CD4-positive, alpha-beta T cell treated with Interleukin-2 at 100 ng/mL for 4 hours (primary cell): ENCODE measurements at regions not wholly inside any gene's neighbourhood (a gene's known extent, or its start where the extent isn't known, plus 50 kb on each side); places are given as distances from the start of the nearest gene placed in this dataset.

ENCODE experiments used
- DNase-seq: peaks from one replicate; pipeline ENCODE4 v3.0.0-alpha.2; 2020; ENCODE audit warnings: low spot score

- DNase-seq, result no peak
Measured at GRCh38 chr1:42096554-42096953, 56.7 kb upstream of the GUCA2B start.

- no peak for DNase-seq
Measured at GRCh38 chr1:42089246-42089645, 64.0 kb upstream of the GUCA2B start.

GRCh38 chr1:42086146-42086545, 67.1 kb upstream of the GUCA2B start:
- DNase-seq, result no peak

GRCh38 chr1:42085596-42085995, 67.6 kb upstream of the GUCA2B start:
- DNase-seq, result no peak

GRCh38 chr1:42081475-42081874, 71.7 kb upstream of the GUCA2B start:
- no peak for DNase-seq

GRCh38 chr1:42075179-42075578, 78.0 kb upstream of the GUCA2B start:
- no peak for DNase-seq

- DNase-seq, result no peak
Measured at GRCh38 chr1:42070996-42071395, 82.2 kb upstream of the GUCA2B start.

GRCh38 chr1:42057800-42058199, 95.4 kb upstream of the GUCA2B start:
- no peak for DNase-seq

- no peak for DNase-seq
Measured at GRCh38 chr1:42056460-42056859, 96.8 kb upstream of the GUCA2B start.

- DNase-seq, result no peak
Measured at GRCh38 chr1:42055061-42055460, 98.1 kb upstream of the GUCA2B start.

GRCh38 chr1:42052072-42052699, 101.0 kb upstream of the GUCA2B start:
- no peak for DNase-seq

- no peak for DNase-seq
Measured at GRCh38 chr1:42047508-42047880, 105.7 kb upstream of the GUCA2B start.

- no peak for DNase-seq
Measured at GRCh38 chr1:42046761-42047507, 106.3 kb upstream of the GUCA2B start.

- no peak for DNase-seq
Measured at GRCh38 chr1:42044346-42044745, 108.9 kb upstream of the GUCA2B start.

- no peak for DNase-seq
Measured at GRCh38 chr1:42043811-42044210, 109.4 kb upstream of the GUCA2B start.

- no peak for DNase-seq
Measured at GRCh38 chr1:42043182-42043581, 110.0 kb upstream of the GUCA2B start.

- DNase-seq, result no peak
Measured at GRCh38 chr1:42041031-42041430, 112.2 kb upstream of the GUCA2B start.

GRCh38 chr1:42040159-42040558, 113.1 kb upstream of the GUCA2B start:
- DNase-seq, result no peak

GRCh38 chr1:42038261-42038660, 114.9 kb upstream of the GUCA2B start:
- DNase-seq, result no peak

GRCh38 chr1:42037586-42037985, 115.6 kb upstream of the GUCA2B start:
- no peak for DNase-seq

- DNase-seq, result no peak
Measured at GRCh38 chr1:42037161-42037560, 116.0 kb upstream of the GUCA2B start.

GRCh38 chr1:42035830-42036604, 117.2 kb upstream of the GUCA2B start:
- peak; percentile 96 for DNase-seq

- DNase-seq, result no peak
Measured at GRCh38 chr1:42035205-42035829, 116.6 kb upstream of the HIVEP3 start.
